Testis (tissue), 2 donors: ENCODE measurements at regions not wholly inside any gene's neighbourhood (a gene's known extent, or its start where the extent isn't known, plus 50 kb on each side); places are given as distances from the start of the nearest gene placed in this dataset.
"Not testable (repeated sequence)": the region's sequence is repeated elsewhere in the genome, so short reads cannot be mapped to it uniquely, and the experiment has no call there.

Experiments used
- DNase-seq: peaks from one replicate; pipeline ENCODE4 v3.0.0-alpha.2; 2019
- H3K27ac ChIP-seq, 2 donors: fragments of 200-600 bp; sonication (generic); one replicate each; pipeline ENCODE4 v1.5.1; 2019
- H3K27me3 ChIP-seq: fragments of 200-600 bp; sonication (generic); one replicate; pipeline ENCODE4 v1.5.1; 2019
- H3K36me3 ChIP-seq: fragments of 200-600 bp; sonication (generic); one replicate; pipeline ENCODE4 v1.5.1; 2017; ENCODE audit warnings: low read depth; ENCODE audit errors: missing control alignments
- H3K4me1 ChIP-seq: fragments of 200-600 bp; sonication (generic); one replicate; pipeline ENCODE4 v1.5.1; 2019
- H3K4me3 ChIP-seq, 2 donors: fragments of 200-600 bp; sonication (generic); one replicate each; pipeline ENCODE4 v1.5.1; 2017 to 2019
- H3K9me3 ChIP-seq: fragments of 200-600 bp; sonication (generic); one replicate; pipeline ENCODE4 v1.5.1; 2017
- WGBS, 2 donors: methylation state at CpG; one replicate each; pipeline ENCODE4 v1.1.5; 2018; 5-methylcytosine and 5-hydroxymethylcytosine counted together
- intact Hi-C: fragments of 100-400 bp; cut with DNase I; formaldehyde crosslinking; loops from one replicate; pipeline ENCODE4 v1.15.1; 2023; ENCODE audit warnings: low total_unique reads

DNA sequence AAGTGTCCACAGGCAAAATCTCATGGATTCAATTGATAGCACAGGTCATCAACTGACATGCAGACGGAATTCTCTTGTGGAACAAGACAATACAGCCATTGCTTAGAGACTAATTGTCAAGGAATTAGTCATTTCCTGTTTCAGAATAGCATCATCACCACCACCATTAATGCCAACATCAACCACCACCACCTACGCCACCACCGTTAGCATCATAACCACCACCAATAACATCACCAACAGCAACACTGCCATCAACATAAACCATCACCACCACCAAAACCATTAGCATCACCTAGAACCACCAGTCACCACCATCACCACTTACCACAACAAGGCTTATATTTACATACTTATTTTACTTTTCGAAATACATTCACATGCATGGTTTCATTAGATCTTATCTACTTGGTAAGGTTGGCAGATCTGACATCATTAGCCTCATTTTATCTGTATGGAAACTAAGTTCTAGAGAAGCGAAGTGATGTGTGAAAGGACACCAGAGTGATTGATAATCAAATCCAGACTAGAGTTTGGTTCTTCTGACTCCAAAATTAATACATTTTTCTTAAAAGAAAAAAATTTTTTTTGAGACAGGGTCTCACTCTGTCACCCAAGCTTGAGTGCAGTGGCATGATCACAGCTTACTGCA lies 2733.8 kb upstream of the TPTE start:
- H3K4me3 ChIP-seq, H3K9me3 ChIP-seq, H3K27ac ChIP-seq, DNase-seq, intact Hi-C loops, H3K4me1 ChIP-seq, H3K36me3 ChIP-seq, H3K27me3 ChIP-seq: not testable (repeated sequence)
- no CpG with 5 or more reads among the region's 5 CpGs for WGBS, 2 donors

DNA sequence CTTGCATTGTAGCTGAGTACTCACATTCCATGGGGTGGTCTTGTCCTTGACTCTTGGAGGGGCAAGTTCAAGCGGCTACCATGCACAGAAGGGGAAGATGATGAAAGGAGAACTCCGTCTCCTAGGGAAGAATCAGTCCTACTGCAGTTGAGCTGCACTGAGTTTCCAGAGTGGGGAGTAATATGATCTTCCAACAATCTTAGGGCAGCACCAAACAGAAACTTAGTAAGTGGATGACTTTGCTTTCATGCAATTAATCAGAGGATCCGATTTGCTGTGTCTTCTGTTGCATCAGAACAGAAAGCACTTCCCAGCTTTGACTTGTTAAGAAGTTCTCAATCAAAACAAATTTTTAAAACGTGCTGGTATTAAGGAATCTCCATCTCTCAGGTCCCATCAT lies 2727.6 kb upstream of the TPTE start:
- H3K9me3 ChIP-seq, H3K4me3 ChIP-seq, H3K27ac ChIP-seq, intact Hi-C loops, DNase-seq, H3K4me1 ChIP-seq, H3K36me3 ChIP-seq, H3K27me3 ChIP-seq: not testable (repeated sequence)
- no CpG with 5 or more reads among the region's 4 CpGs for WGBS, 2 donors

- DNase-seq, H3K4me1 ChIP-seq, H3K27me3 ChIP-seq, H3K9me3 ChIP-seq, H3K4me3 ChIP-seq, intact Hi-C loops, H3K36me3 ChIP-seq, H3K27ac ChIP-seq: not testable (repeated sequence)
- no CpG with 5 or more reads among the region's 8 CpGs for WGBS, 2 donors
Observed at GRCh38 chr21:7797328-7797727, 2724.1 kb upstream of the TPTE start.

DNA sequence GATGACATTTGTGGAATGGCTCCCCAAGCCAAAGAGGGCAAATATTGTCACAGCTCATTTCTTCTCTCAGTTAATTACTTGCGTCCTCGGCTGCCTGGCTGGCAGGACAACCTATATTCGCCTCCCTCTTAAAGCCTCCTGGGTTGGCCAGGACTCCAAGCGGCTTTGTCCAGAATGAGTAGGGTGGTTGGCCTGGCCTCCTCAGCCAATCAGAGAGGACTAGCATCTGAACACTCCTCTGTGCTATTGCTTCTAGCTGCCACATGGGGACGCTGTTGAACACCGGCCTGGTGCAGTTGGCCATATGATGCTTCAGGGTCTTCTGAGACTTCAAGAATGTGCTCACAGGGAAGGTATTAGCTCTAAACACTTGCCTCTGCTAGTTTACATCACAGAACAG lies 2722.9 kb upstream of the TPTE start:
- H3K4me1 ChIP-seq, H3K27me3 ChIP-seq, H3K4me3 ChIP-seq, H3K9me3 ChIP-seq, H3K36me3 ChIP-seq, intact Hi-C loops, H3K27ac ChIP-seq: not testable (repeated sequence)
- DNase-seq, result peak; percentile 13
- WGBS, 2 donors, result 73% methylated on average over 3 of the region's 6 CpGs; no CpG with 5 or more reads in 1 of the 2 donors

DNA sequence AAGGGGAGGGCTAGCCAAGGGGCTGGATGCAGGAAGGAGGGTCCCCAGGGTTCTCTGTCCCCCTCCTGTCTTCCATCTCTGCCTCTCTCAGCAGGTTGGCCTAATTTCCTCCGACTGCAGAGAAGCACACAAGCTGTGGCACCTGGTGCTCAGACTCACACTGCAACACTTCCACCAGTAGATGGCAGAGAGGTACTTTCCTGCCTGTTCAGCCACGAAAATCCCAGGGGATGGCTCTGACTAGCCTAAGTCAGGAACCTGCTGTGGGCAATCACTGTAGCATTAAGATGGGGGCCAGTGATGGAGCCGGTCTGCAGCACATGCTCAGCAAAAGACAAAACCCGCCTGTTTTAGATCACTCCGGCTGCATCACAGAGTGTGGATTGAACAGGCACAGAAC lies 2721.7 kb upstream of the TPTE start:
- H3K9me3 ChIP-seq, H3K27me3 ChIP-seq, H3K27ac ChIP-seq, DNase-seq, H3K36me3 ChIP-seq, H3K4me1 ChIP-seq, H3K4me3 ChIP-seq, intact Hi-C loops: not testable (repeated sequence)
- no CpG with 5 or more reads among the region's 5 CpGs for WGBS, 2 donors

DNA sequence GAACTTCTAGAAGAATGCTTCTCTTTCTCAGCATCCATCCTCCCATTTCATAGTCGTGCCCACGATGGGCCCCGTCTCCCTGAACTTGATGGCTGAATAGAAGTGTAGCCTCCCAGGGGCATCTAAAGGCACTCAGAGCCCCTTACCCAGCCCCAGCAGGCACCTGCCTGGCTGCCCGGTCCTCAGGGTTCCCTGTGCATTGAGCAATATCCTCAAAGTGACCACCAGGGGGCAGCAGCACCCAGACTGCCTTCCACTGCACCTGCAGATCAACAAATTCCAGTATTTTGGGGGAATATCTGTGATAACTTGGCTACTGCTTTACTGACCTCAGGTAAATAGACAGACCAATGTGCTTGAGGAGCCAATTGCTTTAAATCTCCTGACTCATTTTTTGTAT lies 2707.9 kb upstream of the TPTE start:
- H3K27me3 ChIP-seq, DNase-seq, H3K4me3 ChIP-seq, intact Hi-C loops, H3K4me1 ChIP-seq, H3K36me3 ChIP-seq, H3K9me3 ChIP-seq, H3K27ac ChIP-seq: not testable (repeated sequence)
- WGBS, 2 donors, result no CpG with 5 or more reads among the region's 4 CpGs

DNA sequence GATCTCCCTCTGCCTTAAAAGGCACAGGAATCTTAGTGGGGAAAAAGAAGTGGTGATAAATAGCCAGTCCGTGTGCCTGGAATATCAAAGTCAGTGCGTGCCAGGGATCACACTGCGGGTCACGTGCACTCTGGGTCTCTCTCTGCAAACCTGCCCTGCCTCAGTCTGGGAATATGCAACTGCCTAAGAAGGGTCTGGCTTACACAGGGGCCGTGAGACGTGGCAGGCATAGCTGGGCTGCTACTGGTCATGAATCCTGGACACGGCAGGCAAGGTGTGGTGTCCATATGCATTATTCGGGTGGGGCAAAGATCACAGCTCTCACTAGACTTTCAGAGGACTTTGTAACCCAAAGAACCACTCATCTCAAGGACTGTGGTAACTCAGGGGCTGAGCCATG lies 2704.4 kb upstream of the TPTE start:
- intact Hi-C loops, H3K27ac ChIP-seq, H3K36me3 ChIP-seq, DNase-seq, H3K4me3 ChIP-seq, H3K9me3 ChIP-seq, H3K27me3 ChIP-seq, H3K4me1 ChIP-seq: not testable (repeated sequence)
- WGBS, 2 donors, result no CpG with 5 or more reads among the region's 8 CpGs

DNA sequence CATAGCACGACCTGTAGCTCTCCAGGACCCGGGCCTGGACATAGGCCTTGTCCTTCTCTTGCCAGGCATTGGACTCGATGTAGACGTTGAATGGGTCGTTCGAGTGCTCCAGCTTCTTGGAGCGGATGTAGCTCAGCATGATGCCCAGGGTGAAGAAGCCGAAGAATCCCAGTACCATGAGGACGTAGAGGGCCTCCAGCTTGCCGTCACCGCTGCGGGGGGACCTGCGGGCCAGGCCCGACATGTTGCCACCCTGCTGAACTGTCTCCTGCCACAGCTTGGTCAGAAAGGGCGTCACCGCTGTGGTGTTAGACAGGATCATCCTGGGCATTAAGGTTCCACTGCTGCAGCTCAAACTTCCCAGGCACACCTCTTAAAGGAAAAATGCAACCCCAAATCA lies 2702.1 kb upstream of the TPTE start:
- H3K4me3 ChIP-seq, H3K36me3 ChIP-seq, DNase-seq, H3K9me3 ChIP-seq, H3K27ac ChIP-seq, H3K4me1 ChIP-seq, intact Hi-C loops, H3K27me3 ChIP-seq: not testable (repeated sequence)
- no CpG with 5 or more reads among the region's 16 CpGs for WGBS, 2 donors

- DNase-seq, result not testable (repeated sequence)
- WGBS, 2 donors, result no CpG with 5 or more reads among the region's 10 CpGs
Observed at GRCh38 chr21:7825627-7826026, 2695.8 kb upstream of the TPTE start.

DNA sequence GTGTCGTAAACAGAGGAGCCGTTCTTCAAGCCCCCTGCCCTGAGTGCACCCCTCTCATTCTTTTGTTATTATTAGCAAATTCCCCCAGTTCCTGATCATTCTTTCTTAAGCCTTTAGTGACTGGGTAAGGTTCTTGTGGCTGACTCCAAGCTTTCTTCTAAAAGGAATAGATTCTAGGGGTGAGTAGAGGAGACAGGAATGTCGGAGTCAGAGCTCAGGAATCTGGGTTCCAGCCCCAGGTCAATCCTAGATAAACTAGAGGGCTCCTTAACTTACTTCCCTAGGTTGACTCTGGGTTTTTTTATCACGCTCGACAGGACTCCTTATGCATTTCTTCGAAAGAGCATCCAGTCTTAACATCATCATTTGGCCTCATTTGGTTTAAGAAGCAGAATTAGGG lies 2695.2 kb upstream of the TPTE start:
- no CpG with 5 or more reads among the region's 6 CpGs for WGBS, 2 donors
- H3K4me3 ChIP-seq, H3K27ac ChIP-seq, H3K9me3 ChIP-seq, H3K4me1 ChIP-seq, intact Hi-C loops, H3K27me3 ChIP-seq, DNase-seq, H3K36me3 ChIP-seq: not testable (repeated sequence)

More at GRCh38 chr21:7825627-7826026, 2695.8 kb upstream of the TPTE start:
- intact Hi-C loops, H3K36me3 ChIP-seq, H3K4me3 ChIP-seq, H3K9me3 ChIP-seq, H3K27ac ChIP-seq, H3K4me1 ChIP-seq, H3K27me3 ChIP-seq: not testable (repeated sequence)

- H3K27me3 ChIP-seq, intact Hi-C loops, H3K4me3 ChIP-seq, DNase-seq, H3K36me3 ChIP-seq, H3K27ac ChIP-seq, H3K4me1 ChIP-seq, H3K9me3 ChIP-seq: not testable (repeated sequence)
- no CpG with 5 or more reads among the region's 7 CpGs for WGBS, 2 donors
Observed at GRCh38 chr21:7828260-7828659, 2693.1 kb upstream of the TPTE start.

- H3K36me3 ChIP-seq, DNase-seq, intact Hi-C loops, H3K27me3 ChIP-seq, H3K4me3 ChIP-seq, H3K27ac ChIP-seq, H3K9me3 ChIP-seq, H3K4me1 ChIP-seq: not testable (repeated sequence)
- WGBS, 2 donors, result no CpG with 5 or more reads among the region's 37 CpGs
Observed at GRCh38 chr21:7829411-7829810, 2692.0 kb upstream of the TPTE start.

- H3K36me3 ChIP-seq, H3K4me1 ChIP-seq, H3K27ac ChIP-seq, H3K27me3 ChIP-seq, H3K4me3 ChIP-seq, H3K9me3 ChIP-seq, intact Hi-C loops, DNase-seq: not testable (repeated sequence)
- no CpG with 5 or more reads among the region's 3 CpGs for WGBS, 2 donors
Observed at GRCh38 chr21:7837315-7837714, 2684.1 kb upstream of the TPTE start.
